Hindlimb muscle (tissue), 1 donor: ENCODE measurements at regions not wholly inside any gene's neighbourhood (a gene's known extent, or its start where the extent isn't known, plus 50 kb on each side); places are given as distances from the start of the nearest gene placed in this dataset.

Source experiments
- DNase-seq: peaks from one replicate; pipeline ENCODE4 v3.0.0-alpha.2; 2013

DNA sequence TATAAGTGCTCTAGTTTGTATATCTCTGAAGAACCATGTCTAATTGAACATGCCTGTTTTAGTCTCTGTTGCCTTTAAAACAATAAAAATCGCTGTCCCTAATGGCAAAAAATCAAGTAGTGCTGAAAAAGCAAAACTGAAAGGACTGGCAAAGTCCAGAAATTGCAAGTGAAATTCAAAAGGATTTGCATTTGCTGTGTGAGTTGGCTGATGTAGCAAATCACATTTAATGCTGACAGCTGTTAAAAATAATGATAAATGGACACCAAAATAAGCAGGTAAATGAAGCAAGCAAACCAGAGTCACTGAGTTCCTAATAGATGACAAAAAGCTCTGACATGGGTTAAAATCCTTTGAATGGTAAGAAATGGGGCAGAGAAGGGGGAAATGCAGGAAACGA, 874.1 kb downstream of the GRM8 start:
- DNase-seq, result no peak

DNA sequence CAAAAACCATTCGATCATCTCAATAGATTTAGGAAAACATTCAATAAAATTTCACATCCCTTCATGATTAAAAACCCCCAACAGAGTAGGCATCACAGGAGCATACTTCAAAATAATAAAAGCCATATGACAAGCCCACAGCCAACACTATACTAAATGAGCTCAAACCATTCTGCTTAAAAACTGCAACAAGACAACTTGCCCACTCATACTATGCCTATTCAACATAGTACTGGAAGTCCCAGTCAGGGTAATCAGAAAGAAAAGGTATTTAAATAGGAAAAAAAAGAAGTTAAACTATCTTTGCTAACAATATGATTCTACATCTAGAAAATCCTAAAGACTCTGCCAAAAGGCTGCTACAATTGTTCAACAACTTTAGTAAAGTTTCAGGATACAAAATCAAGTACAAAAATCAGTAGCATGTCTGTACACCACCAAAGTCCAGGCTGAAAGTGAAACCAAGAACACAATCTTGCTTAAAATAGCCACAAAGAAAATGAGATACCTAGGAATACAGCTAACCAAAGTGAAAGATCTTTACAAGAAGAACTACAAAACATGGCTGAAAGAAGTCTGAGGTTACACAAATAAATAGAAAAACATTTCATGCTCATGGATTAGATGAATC, 882.6 kb downstream of the GRM8 start:
- DNase-seq, result no peak

DNA sequence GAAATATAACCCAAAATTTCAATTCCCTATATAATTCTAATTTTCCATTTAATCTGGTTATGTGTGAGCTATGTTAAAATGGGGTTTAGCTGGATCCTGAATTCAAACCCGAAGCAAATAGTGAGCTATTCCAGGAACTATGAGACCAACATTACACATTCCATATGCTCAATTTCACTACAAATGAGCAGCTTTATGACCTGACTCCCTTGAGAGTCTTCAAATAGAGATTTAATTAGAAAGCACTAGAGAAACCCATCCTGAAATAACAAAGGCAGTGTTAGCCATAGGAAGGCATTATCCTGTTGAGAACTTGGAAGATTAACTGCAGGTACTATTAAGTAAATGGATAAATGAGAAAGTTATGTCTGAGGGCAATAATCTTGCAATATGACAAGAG, 890.0 kb downstream of the GRM8 start:
- no peak for DNase-seq

DNA sequence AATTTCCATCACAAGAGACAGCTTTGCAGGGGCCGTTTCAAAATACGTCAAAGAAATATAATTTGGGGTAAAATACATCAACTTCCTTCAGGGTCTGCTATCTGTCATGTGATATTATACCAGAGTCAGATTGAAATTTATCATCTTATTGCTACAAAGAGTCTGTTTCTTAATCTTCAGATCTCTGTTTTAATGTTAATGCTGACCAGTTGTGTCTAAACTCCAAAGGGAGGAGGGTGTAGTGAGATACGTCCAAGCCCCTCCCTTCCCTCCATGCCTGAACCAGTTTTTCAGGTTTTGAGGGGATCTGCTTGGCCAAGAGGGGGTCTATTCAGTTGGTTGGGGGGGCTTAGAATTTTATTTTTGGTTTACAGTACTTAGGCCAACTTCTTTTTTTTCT, 891.6 kb downstream of the GRM8 start:
- DNase-seq, result no peak

DNA sequence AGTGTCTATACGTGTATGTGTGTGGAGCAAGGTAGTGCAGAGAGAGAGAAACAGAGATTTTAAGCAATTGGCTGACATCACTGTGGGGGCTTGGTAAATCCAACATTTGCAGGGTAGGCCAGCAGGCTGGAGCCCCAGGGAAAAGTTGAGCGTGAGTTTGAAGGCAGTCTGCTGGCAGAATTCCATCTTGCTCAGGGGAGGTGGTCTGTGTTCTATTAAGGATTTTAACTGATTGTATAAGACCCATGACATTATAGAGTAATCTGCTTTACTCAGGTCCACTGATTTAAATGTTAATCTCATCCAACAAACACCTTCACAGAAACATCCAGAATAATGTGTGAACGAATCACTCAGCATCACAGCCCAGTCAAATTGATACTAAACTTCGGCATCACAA, 912.9 kb downstream of the GRM8 start:
- DNase-seq, result no peak

DNA sequence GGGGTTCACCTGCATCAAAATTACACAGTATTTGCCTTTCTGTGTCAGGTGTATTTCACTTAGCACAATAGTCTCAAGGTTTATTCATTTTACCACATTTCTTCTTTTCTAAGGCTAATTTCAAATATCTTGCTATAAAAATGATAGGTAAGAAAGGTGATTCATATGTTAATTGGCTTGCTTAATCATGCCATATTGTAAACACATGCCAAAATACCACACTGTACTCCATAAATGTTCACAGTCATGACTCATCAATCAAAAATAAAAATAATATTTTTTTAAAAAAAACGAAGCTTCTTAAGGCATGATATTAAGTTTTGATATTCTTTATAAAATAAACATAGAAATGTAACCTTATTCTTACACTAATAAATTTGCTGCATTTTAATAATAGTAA, 947.1 kb downstream of the GRM8 start:
- no peak for DNase-seq

DNA sequence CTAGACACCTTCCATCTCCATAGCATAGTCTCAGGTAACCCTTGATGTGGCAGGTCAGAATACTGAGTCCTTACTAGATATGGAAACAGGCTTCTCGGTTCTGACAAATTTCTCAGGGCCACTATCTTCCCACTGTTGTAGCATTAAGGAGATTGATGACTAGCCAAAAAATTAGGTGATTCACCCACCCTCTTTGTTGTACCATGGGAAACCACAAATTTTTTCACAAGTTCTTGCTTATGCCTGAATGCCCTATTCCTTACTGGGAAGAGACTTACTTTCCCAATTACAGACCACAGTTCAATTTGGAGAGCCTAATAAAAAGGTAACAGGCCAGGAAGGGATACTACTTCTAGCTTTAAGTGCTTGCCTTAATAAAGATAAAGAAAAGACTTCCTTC, 948.8 kb downstream of the GRM8 start:
- DNase-seq, result no peak

DNA sequence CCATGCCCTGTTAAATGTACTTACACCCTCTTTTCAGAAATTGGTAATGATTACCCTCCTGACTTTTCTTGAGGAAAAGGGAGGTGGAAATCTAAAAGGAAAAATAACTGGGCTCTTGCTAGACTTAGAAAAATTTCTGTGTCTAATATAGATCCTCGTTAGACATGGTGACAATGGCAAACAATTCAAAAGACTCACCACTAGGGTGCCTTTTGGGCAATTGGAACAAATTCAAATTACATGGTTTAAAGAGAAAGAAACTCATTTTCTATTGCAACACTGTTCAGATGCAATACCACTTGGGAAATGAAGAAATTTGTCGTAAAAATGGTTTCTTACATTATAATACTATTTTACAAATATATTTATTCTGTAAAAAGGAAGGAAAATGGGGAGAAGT, 950.1 kb downstream of the GRM8 start:
- DNase-seq, result no peak

DNA sequence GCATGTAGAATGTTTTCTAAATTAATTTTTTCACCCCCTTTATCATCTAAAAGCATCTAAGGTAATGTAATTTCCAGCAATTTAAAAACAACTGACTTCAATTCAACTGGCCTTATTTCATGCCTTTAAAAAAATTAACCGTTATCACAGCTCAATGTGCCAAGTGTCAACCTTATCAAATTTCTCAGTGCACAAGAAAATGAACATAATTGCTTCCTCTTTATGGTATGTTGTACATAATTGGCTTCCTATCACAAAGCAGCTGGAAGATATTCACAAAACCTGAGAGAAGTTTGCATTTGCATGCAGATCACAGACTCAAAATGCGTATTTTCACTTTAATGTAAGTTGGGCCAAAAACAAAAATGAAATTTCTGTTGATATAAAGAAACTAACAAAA, 966.4 kb downstream of the GRM8 start:
- DNase-seq, result no peak

DNA sequence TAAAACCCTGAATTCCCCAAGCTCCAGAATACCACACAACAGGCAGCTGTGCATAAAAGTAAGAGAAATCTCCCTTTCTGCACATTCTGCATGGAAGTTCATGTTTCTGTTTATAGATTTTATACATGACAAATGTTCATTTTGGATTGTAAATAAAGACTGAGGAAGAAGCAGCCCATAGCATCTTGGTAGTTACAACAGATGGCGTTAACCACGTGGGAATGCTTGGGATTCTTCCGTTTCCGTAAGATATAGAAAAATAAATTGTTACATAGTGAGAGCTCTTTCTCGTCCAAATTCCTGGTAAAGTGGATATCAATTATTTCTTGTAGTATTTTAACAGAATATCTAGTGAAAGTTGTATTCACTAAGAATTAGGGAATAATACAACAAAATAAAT, 1016.5 kb downstream of the GRM8 start:
- no peak for DNase-seq

DNA sequence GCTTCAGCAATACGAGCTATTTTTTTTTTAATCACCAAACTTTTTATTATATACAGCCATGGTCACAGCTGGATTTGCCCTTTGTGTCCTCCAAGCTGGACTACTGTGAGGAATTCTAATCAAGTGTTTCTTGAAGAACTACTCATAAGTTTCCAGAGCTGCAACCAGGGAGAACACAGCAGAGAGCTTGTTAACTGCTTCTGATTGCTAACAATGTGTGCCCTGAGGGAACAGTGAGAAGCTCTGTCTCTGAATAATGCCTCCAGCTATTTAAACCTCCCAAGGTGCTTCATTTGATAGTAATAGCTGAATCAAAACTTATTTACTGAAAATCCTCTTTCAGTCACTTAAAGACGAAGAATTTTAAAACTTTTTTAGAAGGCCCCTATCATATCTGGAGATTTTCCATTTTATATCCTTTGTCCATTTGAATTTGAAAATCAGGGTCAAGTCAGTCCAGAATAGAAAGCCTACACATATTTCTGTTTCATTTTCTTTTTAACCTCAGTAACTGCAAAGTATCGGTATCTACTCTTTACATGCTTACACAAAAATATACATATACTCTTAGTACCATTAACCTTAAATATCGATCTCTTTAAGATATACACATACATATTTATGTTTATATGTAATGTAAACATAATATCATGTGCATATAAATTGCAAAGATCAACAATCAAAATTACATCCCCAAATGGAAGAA, 1024.2 kb downstream of the GRM8 start:
- no peak for DNase-seq

DNA sequence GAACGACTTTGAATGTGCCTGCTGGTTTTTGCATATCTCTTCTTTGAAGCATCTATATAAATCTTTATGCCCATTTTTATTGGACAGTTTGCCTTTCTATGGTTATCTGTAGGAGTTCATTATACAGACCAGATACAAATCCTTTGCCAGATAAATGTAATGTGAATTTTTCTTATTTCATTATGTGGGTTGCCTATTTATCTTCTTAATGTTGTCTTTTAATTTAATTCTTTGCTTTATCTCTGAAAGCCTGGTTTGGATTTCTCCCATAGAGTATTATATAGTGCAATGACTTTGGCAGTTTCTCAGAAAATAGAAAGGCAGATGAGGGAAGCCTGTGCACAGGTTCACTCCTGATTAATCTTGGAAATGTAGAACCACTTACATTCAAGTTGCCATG, 1025.1 kb downstream of the GRM8 start:
- DNase-seq, result no peak

DNA sequence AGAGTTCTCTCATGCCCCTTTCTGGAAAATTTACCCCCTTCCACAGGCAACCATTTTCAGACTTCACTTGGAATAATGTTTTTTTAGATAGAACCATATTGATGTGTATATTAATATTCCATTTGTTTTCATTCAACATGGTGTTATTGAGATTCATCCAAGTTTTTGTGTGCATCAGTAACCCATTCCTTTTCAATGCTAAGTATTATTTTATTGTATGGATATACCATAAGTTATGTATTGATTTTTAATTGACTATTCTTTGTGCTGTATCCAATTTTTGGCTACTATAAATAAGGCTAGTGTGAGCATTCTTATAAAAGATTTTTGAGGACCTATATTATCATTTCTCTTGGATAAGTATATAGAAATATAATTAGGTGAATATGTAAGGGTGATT, 1025.7 kb downstream of the GRM8 start:
- no peak for DNase-seq

DNA sequence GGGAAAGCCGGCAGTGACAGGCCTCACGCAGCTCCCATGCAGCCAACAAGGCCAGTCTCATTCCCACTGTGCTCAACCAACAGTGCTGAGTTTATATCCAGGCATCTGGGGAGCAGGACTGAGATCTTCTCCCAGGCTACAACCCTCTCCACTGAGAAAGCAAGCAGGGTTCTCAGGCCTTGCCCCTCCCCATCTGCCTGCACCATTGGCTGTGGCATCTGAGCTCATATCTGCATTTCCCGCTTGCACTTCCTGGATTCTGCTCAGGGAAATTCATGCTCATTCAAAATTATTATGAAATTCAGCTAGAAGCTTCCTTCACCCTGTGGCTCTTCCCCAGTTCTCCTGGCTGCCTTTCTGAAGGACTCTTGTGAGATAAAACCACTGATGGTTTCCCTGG, 1029.0 kb downstream of the GRM8 start:
- no peak for DNase-seq

DNA sequence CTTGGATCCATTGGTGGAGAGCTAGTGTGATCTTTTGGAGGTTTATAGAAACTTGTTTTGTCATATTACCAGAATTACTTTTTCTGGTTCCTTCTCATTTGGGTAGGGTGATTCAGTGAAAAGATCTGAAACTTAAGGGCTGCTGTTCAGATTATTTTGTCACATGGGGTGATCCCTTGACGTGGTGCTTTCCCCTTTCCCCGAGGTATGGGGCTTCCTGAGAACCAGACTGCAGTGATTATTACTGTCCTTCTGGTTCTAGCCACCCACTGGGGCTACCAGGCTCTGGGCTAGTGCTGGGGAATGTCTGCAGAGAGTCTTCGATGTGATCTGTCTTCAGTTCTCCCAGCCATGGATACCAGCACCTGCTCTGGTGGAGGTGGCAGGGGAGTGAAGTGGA, 1030.0 kb downstream of the GRM8 start:
- DNase-seq, result no peak

DNA sequence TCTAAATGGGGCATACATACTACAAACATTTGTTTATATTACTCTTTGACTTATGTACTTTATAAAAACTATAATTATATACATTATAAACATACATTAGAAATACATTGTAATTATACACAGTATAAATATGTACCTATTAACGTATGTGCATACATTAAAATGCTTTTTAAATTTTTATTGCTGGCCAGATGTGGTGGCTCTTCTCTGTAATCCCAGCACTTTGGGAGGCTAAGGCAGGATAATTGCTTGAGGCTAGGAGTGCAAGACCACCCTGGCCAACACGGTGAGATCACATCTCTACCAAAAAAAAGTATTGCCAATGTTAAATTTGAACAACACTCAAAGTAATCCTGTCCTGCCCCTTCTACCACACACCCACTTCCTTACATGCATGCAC, 1037.0 kb downstream of the GRM8 start:
- DNase-seq, result no peak

DNA sequence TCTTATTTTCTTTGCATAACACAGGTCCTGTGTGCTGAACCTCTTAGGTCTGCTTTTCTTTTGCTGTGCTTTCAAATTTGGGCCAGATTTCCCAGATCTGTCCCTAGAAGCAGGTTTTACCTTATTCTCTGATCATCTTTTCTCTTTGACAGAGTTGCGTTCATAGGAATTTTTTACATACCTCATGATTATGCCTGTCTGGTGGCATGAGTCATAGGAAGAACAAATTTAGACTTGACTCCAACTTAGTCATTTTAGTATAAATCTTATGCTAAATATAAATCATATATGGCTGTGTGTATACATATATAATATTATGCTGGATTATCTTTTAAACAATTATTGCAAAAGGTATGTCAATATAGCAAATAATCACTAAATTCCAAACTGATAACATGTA, 1038.9 kb downstream of the GRM8 start:
- no peak for DNase-seq

DNA sequence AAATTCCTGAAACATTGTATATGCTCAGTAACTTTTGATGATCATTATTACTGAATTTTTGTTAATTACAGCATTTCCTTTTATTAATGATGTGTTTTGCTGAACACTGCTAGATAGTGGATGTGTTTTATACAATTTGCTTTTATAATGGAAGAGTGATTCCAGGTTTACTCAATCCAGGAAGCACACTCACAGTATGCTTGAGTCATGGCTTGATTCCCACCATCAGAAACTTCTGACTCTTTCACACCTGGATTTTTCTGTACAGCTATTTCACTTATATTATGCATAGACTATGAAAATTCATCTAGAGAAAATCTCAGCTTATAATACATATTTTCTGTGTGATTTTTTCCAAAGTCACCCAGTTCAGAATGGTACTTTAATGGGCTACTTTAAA, 1040.9 kb downstream of the GRM8 start:
- no peak for DNase-seq

DNA sequence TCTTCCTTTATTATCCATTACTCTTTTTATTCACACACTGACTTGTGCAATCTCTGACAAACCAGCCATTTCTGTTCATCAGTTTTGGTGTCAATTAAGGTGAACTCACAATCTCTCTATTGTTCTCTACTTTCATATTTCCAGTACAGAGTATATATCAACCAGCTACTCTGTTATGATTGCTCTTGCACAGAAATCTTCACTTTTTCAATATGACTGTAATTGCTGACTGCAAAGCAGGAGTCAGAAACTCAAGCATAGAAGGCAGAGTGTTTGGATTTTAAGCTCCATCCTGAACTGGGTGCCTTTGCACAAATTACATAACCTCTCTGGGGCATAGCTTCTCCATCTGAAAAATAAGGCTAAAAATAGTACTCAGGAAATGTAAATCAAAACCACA, 1042.0 kb downstream of the GRM8 start:
- DNase-seq, result no peak

DNA sequence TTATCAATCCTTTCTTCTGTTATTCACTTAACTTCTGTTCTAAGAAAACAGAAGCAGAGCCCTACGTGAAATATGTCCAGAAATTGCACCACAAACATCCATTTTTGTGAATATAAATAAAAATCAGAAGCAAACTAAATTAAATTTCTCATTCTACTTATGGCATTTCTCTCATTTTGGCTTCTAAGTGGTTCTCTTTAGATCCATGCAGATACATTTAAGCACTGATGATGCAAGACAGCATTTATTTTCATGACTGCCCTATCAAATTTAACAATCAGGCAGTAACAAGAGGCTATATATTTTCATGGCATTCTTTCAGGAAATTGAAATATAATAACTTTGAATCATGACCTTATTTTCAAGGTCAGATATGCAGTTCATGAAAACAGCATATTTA, 1049.6 kb downstream of the GRM8 start:
- DNase-seq, result no peak

DNA sequence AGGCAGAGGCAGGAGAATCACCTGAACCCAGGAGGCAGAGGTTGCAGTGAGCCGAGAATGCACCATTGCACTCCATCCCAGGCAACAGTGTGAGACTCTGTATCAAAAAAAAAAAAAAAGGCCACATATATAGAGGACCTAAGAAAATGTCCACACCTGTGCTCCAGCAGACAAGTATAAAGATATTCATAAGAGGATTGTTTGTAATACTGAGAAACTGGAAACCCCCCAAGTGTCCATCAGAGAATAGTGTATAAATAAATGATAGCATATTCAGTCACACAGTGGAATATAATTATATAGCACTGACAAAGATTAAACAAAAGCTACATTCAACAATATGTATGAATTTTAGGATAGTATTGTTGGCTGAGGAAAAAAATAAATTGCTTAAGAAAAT, 1050.6 kb downstream of the GRM8 start:
- DNase-seq, result no peak

DNA sequence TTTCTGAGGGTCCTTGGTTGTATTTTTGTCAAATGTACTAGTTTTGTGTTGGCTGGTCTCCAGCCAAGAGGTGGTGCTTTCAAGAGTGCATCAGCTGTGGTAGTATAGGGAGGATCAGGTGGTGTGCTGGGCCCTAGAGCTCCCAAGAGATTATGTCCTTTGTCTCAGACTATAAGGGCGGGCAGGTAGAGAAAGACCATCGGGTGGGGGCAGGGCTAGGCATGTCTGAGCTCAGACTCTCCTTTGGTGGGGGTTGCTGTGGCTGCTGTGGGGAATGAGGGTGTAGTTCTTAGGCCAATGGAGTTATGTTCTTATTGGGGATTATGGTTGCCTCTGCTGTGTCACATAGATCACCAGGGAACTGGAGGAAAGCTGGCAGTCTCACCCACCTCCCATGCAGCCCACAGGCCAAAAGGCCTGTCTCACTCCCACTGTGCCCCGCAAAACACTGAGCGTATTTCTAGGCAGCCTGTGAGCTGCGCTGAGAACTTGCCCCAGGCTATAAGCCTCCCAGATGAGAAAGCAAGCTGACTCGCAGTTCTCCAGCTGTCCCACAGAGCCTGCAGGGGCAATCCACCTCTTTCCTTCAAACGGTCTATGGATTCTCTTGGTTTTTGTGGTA, 1066.7 kb downstream of the GRM8 start:
- DNase-seq, result no peak

DNA sequence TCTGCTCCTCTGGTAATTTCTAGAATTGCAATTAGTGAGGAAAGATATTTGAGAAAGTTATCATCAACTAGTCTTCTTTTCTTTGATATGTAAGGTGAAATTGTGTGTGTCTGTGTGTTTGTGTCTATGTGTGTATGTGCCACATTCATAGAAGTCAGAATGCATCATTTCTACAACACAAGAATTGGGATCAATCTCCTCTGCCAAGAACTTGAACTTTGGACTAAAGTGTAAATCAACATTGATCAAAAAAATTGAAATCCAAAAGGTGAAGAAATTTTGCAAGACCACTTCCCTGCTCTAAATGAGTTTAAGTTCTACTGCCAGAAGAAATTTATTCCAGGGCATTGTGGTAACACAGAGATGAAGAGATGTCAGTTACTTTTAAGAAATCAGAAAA, 1072.8 kb downstream of the GRM8 start:
- DNase-seq, result no peak

DNA sequence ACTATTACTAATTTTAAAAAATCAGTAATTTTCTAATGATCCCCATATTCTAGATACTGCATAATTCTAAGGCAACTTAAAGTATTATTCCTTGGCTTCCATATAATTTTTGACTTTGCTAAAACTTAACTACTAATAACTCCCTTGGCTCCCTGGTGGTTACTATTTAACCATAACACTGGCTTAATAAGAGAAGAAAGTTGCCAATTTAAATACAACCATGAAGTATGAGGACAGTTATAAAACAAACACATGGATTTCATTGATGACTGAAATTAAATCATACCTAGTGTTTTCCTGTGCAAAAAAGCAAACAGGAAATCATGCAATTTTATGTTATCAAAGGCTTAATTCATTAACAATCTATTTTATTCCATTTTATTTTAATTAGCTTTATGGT, 1073.9 kb downstream of the GRM8 start:
- no peak for DNase-seq

DNA sequence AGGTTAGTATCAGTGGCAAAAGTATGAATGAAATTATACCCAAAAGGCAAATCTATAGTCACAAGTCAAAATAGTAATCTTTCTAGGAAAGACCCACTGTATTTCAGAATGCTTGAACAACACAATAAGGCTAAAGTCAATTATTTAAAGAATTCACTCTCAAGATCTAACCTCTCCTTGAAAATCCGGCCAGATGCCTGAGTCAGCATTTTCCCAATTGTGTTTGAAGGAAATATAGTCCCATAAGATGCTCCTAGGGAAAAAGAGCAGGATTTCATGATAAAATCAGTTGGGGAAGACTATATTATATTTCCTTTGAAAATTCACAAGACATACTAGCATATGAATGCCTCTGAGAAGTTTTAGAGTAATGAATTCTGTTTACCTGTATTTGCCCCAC, 1075.0 kb downstream of the GRM8 start:
- no peak for DNase-seq
